ENCODE measurements at regions not wholly inside any gene's neighbourhood (a gene's known extent, or its start where the extent isn't known, plus 50 kb on each side); places are given as distances from the start of the nearest gene placed in this dataset.

GRCh38 chr18:10274301-10274700 lies 180.1 kb upstream of the APCDD1 start:
- H3K36me3 Mint-ChIP-seq (ENCODE audit: low read depth) = no peaks in the 10 kb centered on the region
- ATAC-seq (no peak), DNase-seq (ENCODE audit: low spot score) (no peak)
- H3K27ac Mint-ChIP-seq = no peak overlapping the region
- Histone ChIP-seq H3K9me2 (ENCODE audit: insufficient read depth) (peaks cover 12% of the 10 kb centered on the region; the same call in 1 of the 2 replicates), H3K27ac (ENCODE audit: low read depth) (no peak overlapping the region), H3K27me3 (ENCODE audit: insufficient read depth) (no peaks in the 10 kb centered on the region), H3K4me2 (no peak overlapping the region), H2AFZ (no peak overlapping the region), H3F3A (replicated peaks; ENCODE audit: low read depth) (no peaks in the 10 kb centered on the region), H3K36me3 (ENCODE audit: insufficient read depth) (no peaks in the 10 kb centered on the region), H3K4me1 (ENCODE audit: insufficient read depth) (no peaks in the 10 kb centered on the region), H3K79me2 (replicated peaks; ENCODE audit: insufficient read depth) (no peaks in the 10 kb centered on the region), H4K20me1 (replicated peaks; ENCODE audit: insufficient read depth) (no peaks in the 10 kb centered on the region), H3K4me3 (no peak overlapping the region)
- TF ChIP-seq, protein P1, sequence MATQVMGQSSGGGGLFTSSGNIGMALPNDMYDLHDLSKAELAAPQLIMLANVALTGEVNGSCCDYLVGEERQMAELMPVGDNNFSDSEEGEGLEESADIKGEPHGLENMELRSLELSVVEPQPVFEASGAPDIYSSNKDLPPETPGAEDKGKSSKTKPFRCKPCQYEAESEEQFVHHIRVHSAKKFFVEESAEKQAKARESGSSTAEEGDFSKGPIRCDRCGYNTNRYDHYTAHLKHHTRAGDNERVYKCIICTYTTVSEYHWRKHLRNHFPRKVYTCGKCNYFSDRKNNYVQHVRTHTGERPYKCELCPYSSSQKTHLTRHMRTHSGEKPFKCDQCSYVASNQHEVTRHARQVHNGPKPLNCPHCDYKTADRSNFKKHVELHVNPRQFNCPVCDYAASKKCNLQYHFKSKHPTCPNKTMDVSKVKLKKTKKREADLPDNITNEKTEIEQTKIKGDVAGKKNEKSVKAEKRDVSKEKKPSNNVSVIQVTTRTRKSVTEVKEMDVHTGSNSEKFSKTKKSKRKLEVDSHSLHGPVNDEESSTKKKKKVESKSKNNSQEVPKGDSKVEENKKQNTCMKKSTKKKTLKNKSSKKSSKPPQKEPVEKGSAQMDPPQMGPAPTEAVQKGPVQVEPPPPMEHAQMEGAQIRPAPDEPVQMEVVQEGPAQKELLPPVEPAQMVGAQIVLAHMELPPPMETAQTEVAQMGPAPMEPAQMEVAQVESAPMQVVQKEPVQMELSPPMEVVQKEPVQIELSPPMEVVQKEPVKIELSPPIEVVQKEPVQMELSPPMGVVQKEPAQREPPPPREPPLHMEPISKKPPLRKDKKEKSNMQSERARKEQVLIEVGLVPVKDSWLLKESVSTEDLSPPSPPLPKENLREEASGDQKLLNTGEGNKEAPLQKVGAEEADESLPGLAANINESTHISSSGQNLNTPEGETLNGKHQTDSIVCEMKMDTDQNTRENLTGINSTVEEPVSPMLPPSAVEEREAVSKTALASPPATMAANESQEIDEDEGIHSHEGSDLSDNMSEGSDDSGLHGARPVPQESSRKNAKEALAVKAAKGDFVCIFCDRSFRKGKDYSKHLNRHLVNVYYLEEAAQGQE (IDR thresholded peaks at IDR 0.05; ENCODE audit: unreplicated experiment) = no peak
- TF ChIP-seq EZH2phosphoT487 (IDR thresholded peaks at IDR 0.05; ENCODE audit: unreplicated experiment) (no peak), ZNF114 (CRISPR knock-in tag; IDR thresholded peaks at IDR 0.05) (no peak), NANOG (IDR thresholded peaks at IDR 0.05; ENCODE audit: borderline replicate concordance) (no peak)
- no peak overlapping the region for H3K4me3 Mint-ChIP-seq
- peaks cover 6% of the 10 kb centered on the region; the same call in 2 of the 3 replicates for H3K4me1 Mint-ChIP-seq
- H3K27me3 Mint-ChIP-seq (ENCODE audit: insufficient read depth, low read depth, poor library complexity) = peaks cover 2% of the 10 kb centered on the region
- H3K9me3 Mint-ChIP-seq = no peaks in the 10 kb centered on the region

GRCh38 chr18:10275486-10275885 lies 178.9 kb upstream of the APCDD1 start:
- H3K9me3 Mint-ChIP-seq = no peaks in the 10 kb centered on the region
- H3K9me2 ChIP-seq (ENCODE audit: insufficient read depth) = peaks cover 12% of the 10 kb centered on the region; the same call in 1 of the 2 replicates

GRCh38 chr18:10278265-10278664 lies 176.2 kb upstream of the APCDD1 start:
- no peaks in the 10 kb centered on the region for H3F3A ChIP-seq (replicated peaks; ENCODE audit: low read depth)
- H4K20me1 ChIP-seq (replicated peaks; ENCODE audit: insufficient read depth) = no peaks in the 10 kb centered on the region
- no peaks in the 10 kb centered on the region for H3K36me3 ChIP-seq (ENCODE audit: insufficient read depth)
- DNase-seq (ENCODE audit: low spot score) (no peak), ATAC-seq (no peak)
- Mint-ChIP-seq H3K9me3 (no peaks in the 10 kb centered on the region), H3K4me1 (no peaks in the 10 kb centered on the region), H3K27me3 (ENCODE audit: insufficient read depth, low read depth, poor library complexity) (peaks cover 10% of the 10 kb centered on the region), H3K4me3 (no peak overlapping the region), H3K36me3 (ENCODE audit: low read depth) (no peaks in the 10 kb centered on the region), H3K27ac (no peak overlapping the region)
- no peaks in the 10 kb centered on the region for H3K4me1 ChIP-seq (ENCODE audit: insufficient read depth)
- H3K79me2 ChIP-seq (replicated peaks; ENCODE audit: insufficient read depth) = no peaks in the 10 kb centered on the region
- no peak overlapping the region for H3K4me2 ChIP-seq
- H3K9me2 ChIP-seq (ENCODE audit: insufficient read depth) = peaks cover 12% of the 10 kb centered on the region; the same call in 1 of the 2 replicates
- no peak overlapping the region for H2AFZ ChIP-seq
- no peak overlapping the region for H3K4me3 ChIP-seq
- H3K27ac ChIP-seq (ENCODE audit: low read depth) = no peak overlapping the region
- no peaks in the 10 kb centered on the region for H3K27me3 ChIP-seq (ENCODE audit: insufficient read depth)
- TF ChIP-seq EZH2phosphoT487 (IDR thresholded peaks at IDR 0.05; ENCODE audit: unreplicated experiment) (no peak), STAT1 (IDR thresholded peaks at IDR 0.05; ENCODE audit: unreplicated experiment) (no peak), ZNF331 (CRISPR knock-in tag; IDR thresholded peaks at IDR 0.05; ENCODE audit: low read depth) (no peak)
- TF ChIP-seq, protein P2, sequence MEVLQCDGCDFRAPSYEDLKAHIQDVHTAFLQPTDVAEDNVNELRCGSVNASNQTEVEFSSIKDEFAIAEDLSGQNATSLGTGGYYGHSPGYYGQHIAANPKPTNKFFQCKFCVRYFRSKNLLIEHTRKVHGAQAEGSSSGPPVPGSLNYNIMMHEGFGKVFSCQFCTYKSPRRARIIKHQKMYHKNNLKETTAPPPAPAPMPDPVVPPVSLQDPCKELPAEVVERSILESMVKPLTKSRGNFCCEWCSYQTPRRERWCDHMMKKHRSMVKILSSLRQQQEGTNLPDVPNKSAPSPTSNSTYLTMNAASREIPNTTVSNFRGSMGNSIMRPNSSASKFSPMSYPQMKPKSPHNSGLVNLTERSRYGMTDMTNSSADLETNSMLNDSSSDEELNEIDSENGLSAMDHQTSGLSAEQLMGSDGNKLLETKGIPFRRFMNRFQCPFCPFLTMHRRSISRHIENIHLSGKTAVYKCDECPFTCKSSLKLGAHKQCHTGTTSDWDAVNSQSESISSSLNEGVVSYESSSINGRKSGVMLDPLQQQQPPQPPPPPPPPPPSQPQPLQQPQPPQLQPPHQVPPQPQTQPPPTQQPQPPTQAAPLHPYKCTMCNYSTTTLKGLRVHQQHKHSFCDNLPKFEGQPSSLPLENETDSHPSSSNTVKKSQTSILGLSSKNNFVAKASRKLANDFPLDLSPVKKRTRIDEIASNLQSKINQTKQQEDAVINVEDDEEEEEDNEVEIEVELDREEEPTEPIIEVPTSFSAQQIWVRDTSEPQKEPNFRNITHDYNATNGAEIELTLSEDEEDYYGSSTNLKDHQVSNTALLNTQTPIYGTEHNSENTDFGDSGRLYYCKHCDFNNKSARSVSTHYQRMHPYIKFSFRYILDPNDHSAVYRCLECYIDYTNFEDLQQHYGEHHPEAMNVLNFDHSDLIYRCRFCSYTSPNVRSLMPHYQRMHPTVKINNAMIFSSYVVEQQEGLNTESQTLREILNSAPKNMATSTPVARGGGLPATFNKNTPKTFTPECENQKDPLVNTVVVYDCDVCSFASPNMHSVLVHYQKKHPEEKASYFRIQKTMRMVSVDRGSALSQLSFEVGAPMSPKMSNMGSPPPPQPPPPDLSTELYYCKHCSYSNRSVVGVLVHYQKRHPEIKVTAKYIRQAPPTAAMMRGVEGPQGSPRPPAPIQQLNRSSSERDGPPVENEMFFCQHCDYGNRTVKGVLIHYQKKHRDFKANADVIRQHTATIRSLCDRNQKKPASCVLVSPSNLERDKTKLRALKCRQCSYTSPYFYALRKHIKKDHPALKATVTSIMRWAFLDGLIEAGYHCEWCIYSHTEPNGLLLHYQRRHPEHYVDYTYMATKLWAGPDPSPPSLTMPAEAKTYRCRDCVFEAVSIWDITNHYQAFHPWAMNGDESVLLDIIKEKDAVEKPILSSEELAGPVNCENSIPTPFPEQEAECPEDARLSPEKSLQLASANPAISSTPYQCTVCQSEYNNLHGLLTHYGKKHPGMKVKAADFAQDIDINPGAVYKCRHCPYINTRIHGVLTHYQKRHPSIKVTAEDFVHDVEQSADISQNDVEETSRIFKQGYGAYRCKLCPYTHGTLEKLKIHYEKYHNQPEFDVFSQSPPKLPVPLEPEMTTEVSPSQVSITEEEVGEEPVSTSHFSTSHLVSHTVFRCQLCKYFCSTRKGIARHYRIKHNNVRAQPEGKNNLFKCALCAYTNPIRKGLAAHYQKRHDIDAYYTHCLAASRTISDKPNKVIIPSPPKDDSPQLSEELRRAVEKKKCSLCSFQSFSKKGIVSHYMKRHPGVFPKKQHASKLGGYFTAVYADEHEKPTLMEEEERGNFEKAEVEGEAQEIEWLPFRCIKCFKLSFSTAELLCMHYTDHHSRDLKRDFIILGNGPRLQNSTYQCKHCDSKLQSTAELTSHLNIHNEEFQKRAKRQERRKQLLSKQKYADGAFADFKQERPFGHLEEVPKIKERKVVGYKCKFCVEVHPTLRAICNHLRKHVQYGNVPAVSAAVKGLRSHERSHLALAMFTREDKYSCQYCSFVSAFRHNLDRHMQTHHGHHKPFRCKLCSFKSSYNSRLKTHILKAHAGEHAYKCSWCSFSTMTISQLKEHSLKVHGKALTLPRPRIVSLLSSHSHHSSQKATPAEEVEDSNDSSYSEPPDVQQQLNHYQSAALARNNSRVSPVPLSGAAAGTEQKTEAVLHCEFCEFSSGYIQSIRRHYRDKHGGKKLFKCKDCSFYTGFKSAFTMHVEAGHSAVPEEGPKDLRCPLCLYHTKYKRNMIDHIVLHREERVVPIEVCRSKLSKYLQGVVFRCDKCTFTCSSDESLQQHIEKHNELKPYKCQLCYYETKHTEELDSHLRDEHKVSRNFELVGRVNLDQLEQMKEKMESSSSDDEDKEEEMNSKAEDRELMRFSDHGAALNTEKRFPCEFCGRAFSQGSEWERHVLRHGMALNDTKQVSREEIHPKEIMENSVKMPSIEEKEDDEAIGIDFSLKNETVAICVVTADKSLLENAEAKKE (CRISPR knock-in tag; IDR thresholded peaks at IDR 0.05) = no peak

More at GRCh38 chr18:10275486-10275885, 178.9 kb upstream of the APCDD1 start:
- Histone ChIP-seq H3K4me2 (no peak overlapping the region), H3K4me1 (ENCODE audit: insufficient read depth) (no peaks in the 10 kb centered on the region), H3K79me2 (replicated peaks; ENCODE audit: insufficient read depth) (no peaks in the 10 kb centered on the region), H3K4me3 (no peak overlapping the region), H3K27ac (ENCODE audit: low read depth) (no peak overlapping the region), H3F3A (replicated peaks; ENCODE audit: low read depth) (no peaks in the 10 kb centered on the region), H3K27me3 (ENCODE audit: insufficient read depth) (no peaks in the 10 kb centered on the region), H4K20me1 (replicated peaks; ENCODE audit: insufficient read depth) (no peaks in the 10 kb centered on the region), H2AFZ (no peak overlapping the region), H3K36me3 (ENCODE audit: insufficient read depth) (no peaks in the 10 kb centered on the region)
- peaks cover 2% of the 10 kb centered on the region for H3K27me3 Mint-ChIP-seq (ENCODE audit: insufficient read depth, low read depth, poor library complexity)
- no peak overlapping the region for H3K27ac Mint-ChIP-seq
- no peak overlapping the region for H3K4me3 Mint-ChIP-seq
- H3K36me3 Mint-ChIP-seq (ENCODE audit: low read depth) = no peaks in the 10 kb centered on the region
- no peak for DNase-seq (ENCODE audit: low spot score)
- H3K4me1 Mint-ChIP-seq = no peaks in the 10 kb centered on the region
- TF ChIP-seq ZNF114 (CRISPR knock-in tag; IDR thresholded peaks at IDR 0.05) = no peak
- no peak for TF ChIP-seq ZNF331 (CRISPR knock-in tag; IDR thresholded peaks at IDR 0.05; ENCODE audit: low read depth)
- ATAC-seq = no peak
